ENCODE measurements at regions not wholly inside any gene's neighbourhood (a gene's known extent, or its start where the extent isn't known, plus 50 kb on each side); places are given as distances from the start of the nearest gene placed in this dataset.

GRCh38 chr4:167868163-167868562 lies 224.2 kb upstream of the ANXA10 start:
- TF ChIP-seq EZH2 (IDR thresholded peaks at IDR 0.05) (no peak), EZH2phosphoT487 (IDR thresholded peaks at IDR 0.05) (no peak)

Data from neural progenitor cell (in vitro differentiated cells).